ENCODE measurements at regions not wholly inside any gene's neighbourhood (a gene's known extent, or its start where the extent isn't known, plus 50 kb on each side); places are given as distances from the start of the nearest gene placed in this dataset.
"Not testable (repeated sequence)": the region's sequence is repeated elsewhere in the genome, so short reads cannot be mapped to it uniquely, and the experiment has no call there.

GRCh38 chr20:28640831-28641230 lies 2616.6 kb upstream of the DEFB115 start:
- TF ChIP-seq CTCF, POLR2A (IDR thresholded peaks at IDR 0.05): not testable (repeated sequence)
